ENCODE measurements at regions not wholly inside any gene's neighbourhood (a gene's known extent, or its start where the extent isn't known, plus 50 kb on each side); places are given as distances from the start of the nearest gene placed in this dataset.

- FAIRE-seq (no peak), DNase-seq (ENCODE audit: insufficient read length, low spot score) (no peak)
These were observed 608.1 kb upstream of the CADM1 start for GRCh38 chr11:116112087-116112935.

GRCh38 chr11:116111546-116111945 is 607.3 kb upstream of the CADM1 start:
- FAIRE-seq (no peak), DNase-seq (ENCODE audit: insufficient read length, low spot score) (no peak)

- no peak for FAIRE-seq
- no peak for DNase-seq (ENCODE audit: insufficient read length, low spot score)
These were observed 606.6 kb upstream of the CADM1 start for GRCh38 chr11:116110802-116111201.

- DNase-seq (ENCODE audit: insufficient read length, low spot score) (no peak), FAIRE-seq (no peak)
These were observed 606.1 kb upstream of the CADM1 start for GRCh38 chr11:116110356-116110755.

GRCh38 chr11:116109228-116109627 is 605.0 kb upstream of the CADM1 start:
- DNase-seq (ENCODE audit: insufficient read length, low spot score) (no peak), FAIRE-seq (no peak)

GRCh38 chr11:116108161-116108560 is 603.9 kb upstream of the CADM1 start:
- DNase-seq (ENCODE audit: insufficient read length, low spot score) (no peak), FAIRE-seq (no peak)

- FAIRE-seq: no peak
- DNase-seq (ENCODE audit: insufficient read length, low spot score): no peak
These were observed 603.0 kb upstream of the CADM1 start for GRCh38 chr11:116107229-116107628.

- DNase-seq (ENCODE audit: insufficient read length, low spot score): no peak
- no peak for FAIRE-seq
These were observed 600.4 kb upstream of the CADM1 start for GRCh38 chr11:116104498-116105174.

GRCh38 chr11:116101902-116102301 is 597.7 kb upstream of the CADM1 start:
- no peak for FAIRE-seq

GRCh38 chr11:116100016-116100415 is 595.8 kb upstream of the CADM1 start:
- no peak for FAIRE-seq

More at GRCh38 chr11:116101902-116102301, 597.7 kb upstream of the CADM1 start:
- no peak for DNase-seq (ENCODE audit: insufficient read length, low spot score)

GRCh38 chr11:116099541-116099940 is 595.3 kb upstream of the CADM1 start:
- FAIRE-seq (no peak), DNase-seq (ENCODE audit: insufficient read length, low spot score) (no peak)

More at GRCh38 chr11:116100016-116100415, 595.8 kb upstream of the CADM1 start:
- no peak for DNase-seq (ENCODE audit: insufficient read length, low spot score)

GRCh38 chr11:116096272-116096995 is 592.2 kb upstream of the CADM1 start:
- FAIRE-seq (no peak), DNase-seq (ENCODE audit: insufficient read length, low spot score) (no peak)

GRCh38 chr11:116093481-116094270 is 589.5 kb upstream of the CADM1 start:
- FAIRE-seq: no peak
- DNase-seq (ENCODE audit: insufficient read length, low spot score): no peak

- FAIRE-seq: no peak
- DNase-seq (ENCODE audit: insufficient read length, low spot score): no peak
These were observed 588.9 kb upstream of the CADM1 start for GRCh38 chr11:116093065-116093464.

- no peak for DNase-seq (ENCODE audit: insufficient read length, low spot score)
- no peak for FAIRE-seq
These were observed 582.2 kb upstream of the CADM1 start for GRCh38 chr11:116086426-116086825.

GRCh38 chr11:116085031-116085635 is 580.9 kb upstream of the CADM1 start:
- no peak for DNase-seq (ENCODE audit: insufficient read length, low spot score)
- FAIRE-seq: no peak

- FAIRE-seq (no peak), DNase-seq (ENCODE audit: insufficient read length, low spot score) (no peak)
These were observed 580.3 kb upstream of the CADM1 start for GRCh38 chr11:116084511-116084910.

GRCh38 chr11:116082256-116082655 is 578.0 kb upstream of the CADM1 start:
- DNase-seq (ENCODE audit: insufficient read length, low spot score) (no peak), FAIRE-seq (no peak)

- FAIRE-seq (no peak), DNase-seq (ENCODE audit: insufficient read length, low spot score) (no peak)
These were observed 575.4 kb upstream of the CADM1 start for GRCh38 chr11:116079580-116079979.

- no peak for FAIRE-seq
- DNase-seq (ENCODE audit: insufficient read length, low spot score): no peak
These were observed 573.9 kb upstream of the CADM1 start for GRCh38 chr11:116078101-116078591.
